RWPE2 (cell line): ENCODE measurements at regions not wholly inside any gene's neighbourhood (a gene's known extent, or its start where the extent isn't known, plus 50 kb on each side); places are given as distances from the start of the nearest gene placed in this dataset.
"Not testable (repeated sequence)": the region's sequence is repeated elsewhere in the genome, so short reads cannot be mapped to it uniquely, and the experiment has no call there.

Experiments used
- ATAC-seq: fragments of 200-7000 bp; cut with Tn5 transposase; 3 replicates; pipeline ENCODE4 v1.9.1; 2021; ENCODE audit warnings: low read depth
- DNase-seq: peaks from one replicate; pipeline ENCODE4 v3.0.0-alpha.2; 2020; ENCODE audit warnings: low spot score
- H3K27ac ChIP-seq: fragments of 450-650 bp; 2 replicates; pipeline ENCODE4 v1.5.1; 2017; ENCODE audit warnings: mild to moderate bottlenecking; ENCODE audit not compliant: poor library complexity, severe bottlenecking
- H3K27me3 ChIP-seq: fragments of 250-450 bp; sonication (Bioruptor Pico); 2 replicates; pipeline ENCODE4 v1.5.1; 2021; ENCODE audit warnings: mild to moderate bottlenecking, moderate library complexity; ENCODE audit not compliant: insufficient read depth, poor library complexity, severe bottlenecking
- H3K36me3 ChIP-seq: fragments of 250-450 bp; sonication (Bioruptor Pico); 2 replicates; pipeline ENCODE4 v1.5.1; 2020; ENCODE audit warnings: low read depth, mild to moderate bottlenecking, moderate library complexity
- H3K4me1 ChIP-seq: fragments of 250-450 bp; sonication (Bioruptor Pico); 2 replicates; pipeline ENCODE4 v1.5.1; 2021; ENCODE audit warnings: mild to moderate bottlenecking, moderate library complexity; ENCODE audit not compliant: insufficient read depth, poor library complexity, severe bottlenecking
- H3K4me3 ChIP-seq: fragments of 250-450 bp; sonication (Bioruptor Pico); 2 replicates; pipeline ENCODE4 v1.5.1; 2021; ENCODE audit warnings: mild to moderate bottlenecking, moderate library complexity; ENCODE audit not compliant: severe bottlenecking
- H3K9me3 ChIP-seq: fragments of 250-450 bp; sonication (Bioruptor Pico); 2 replicates; pipeline ENCODE4 v1.5.1; 2021; ENCODE audit warnings: mild to moderate bottlenecking, moderate library complexity; ENCODE audit not compliant: severe bottlenecking

GRCh38 chr16:21422824-21423223, 144.7 kb upstream of the CRYM start:
- not testable (repeated sequence) for H3K9me3 ChIP-seq, H3K4me3 ChIP-seq, H3K27me3 ChIP-seq, H3K36me3 ChIP-seq, H3K4me1 ChIP-seq, ATAC-seq, H3K27ac ChIP-seq
- peak; percentile 7 for DNase-seq

- not testable (repeated sequence) for ATAC-seq, H3K27ac ChIP-seq, H3K9me3 ChIP-seq, H3K36me3 ChIP-seq, DNase-seq, H3K4me1 ChIP-seq, H3K27me3 ChIP-seq, H3K4me3 ChIP-seq
Observed at GRCh38 chr16:21404699-21405098, 126.6 kb upstream of the CRYM start.

GRCh38 chr16:21397866-21398265, 119.8 kb upstream of the CRYM start:
- H3K27ac ChIP-seq, H3K4me3 ChIP-seq, H3K4me1 ChIP-seq, H3K27me3 ChIP-seq, H3K36me3 ChIP-seq, DNase-seq, ATAC-seq, H3K9me3 ChIP-seq: not testable (repeated sequence)

GRCh38 chr16:21396545-21396944, 118.5 kb upstream of the CRYM start:
- not testable (repeated sequence) for ATAC-seq, H3K27me3 ChIP-seq, H3K9me3 ChIP-seq, H3K36me3 ChIP-seq, H3K4me1 ChIP-seq, H3K4me3 ChIP-seq, H3K27ac ChIP-seq, DNase-seq

GRCh38 chr16:21390634-21391033, 112.5 kb upstream of the CRYM start:
- H3K27ac ChIP-seq, H3K36me3 ChIP-seq, H3K4me1 ChIP-seq, DNase-seq, ATAC-seq, H3K9me3 ChIP-seq, H3K27me3 ChIP-seq, H3K4me3 ChIP-seq: not testable (repeated sequence)

GRCh38 chr16:21389860-21390259, 111.8 kb upstream of the CRYM start:
- not testable (repeated sequence) for H3K9me3 ChIP-seq, H3K27ac ChIP-seq, H3K4me1 ChIP-seq, DNase-seq, H3K4me3 ChIP-seq, H3K27me3 ChIP-seq, H3K36me3 ChIP-seq
- ATAC-seq: peak; percentile 17; the same call in 1 of the 3 replicates

GRCh38 chr16:21387757-21388156, 109.7 kb upstream of the CRYM start:
- not testable (repeated sequence) for ATAC-seq

GRCh38 chr16:21386201-21386915, 108.3 kb upstream of the CRYM start:
- DNase-seq, H3K4me3 ChIP-seq, H3K4me1 ChIP-seq, H3K9me3 ChIP-seq, H3K27ac ChIP-seq, H3K36me3 ChIP-seq, ATAC-seq, H3K27me3 ChIP-seq: not testable (repeated sequence)

More at GRCh38 chr16:21387757-21388156, 109.7 kb upstream of the CRYM start:
- H3K4me3 ChIP-seq, H3K27me3 ChIP-seq, H3K4me1 ChIP-seq, H3K36me3 ChIP-seq, DNase-seq, H3K9me3 ChIP-seq, H3K27ac ChIP-seq: not testable (repeated sequence)

GRCh38 chr16:21383682-21384081, 105.6 kb upstream of the CRYM start:
- H3K4me1 ChIP-seq, H3K27me3 ChIP-seq, H3K4me3 ChIP-seq, H3K36me3 ChIP-seq, H3K9me3 ChIP-seq, H3K27ac ChIP-seq, ATAC-seq, DNase-seq: not testable (repeated sequence)

GRCh38 chr16:21379645-21380044, 101.6 kb upstream of the CRYM start:
- not testable (repeated sequence) for ATAC-seq, H3K27me3 ChIP-seq, H3K4me3 ChIP-seq, H3K27ac ChIP-seq, H3K36me3 ChIP-seq, H3K9me3 ChIP-seq, H3K4me1 ChIP-seq, DNase-seq

GRCh38 chr16:21376196-21376899, 98.3 kb upstream of the CRYM start:
- ATAC-seq, H3K27ac ChIP-seq, H3K4me3 ChIP-seq, H3K9me3 ChIP-seq, H3K27me3 ChIP-seq, DNase-seq, H3K4me1 ChIP-seq, H3K36me3 ChIP-seq: not testable (repeated sequence)
